ENCODE measurements at regions not wholly inside any gene's neighbourhood (a gene's known extent, or its start where the extent isn't known, plus 50 kb on each side); places are given as distances from the start of the nearest gene placed in this dataset.

DNA sequence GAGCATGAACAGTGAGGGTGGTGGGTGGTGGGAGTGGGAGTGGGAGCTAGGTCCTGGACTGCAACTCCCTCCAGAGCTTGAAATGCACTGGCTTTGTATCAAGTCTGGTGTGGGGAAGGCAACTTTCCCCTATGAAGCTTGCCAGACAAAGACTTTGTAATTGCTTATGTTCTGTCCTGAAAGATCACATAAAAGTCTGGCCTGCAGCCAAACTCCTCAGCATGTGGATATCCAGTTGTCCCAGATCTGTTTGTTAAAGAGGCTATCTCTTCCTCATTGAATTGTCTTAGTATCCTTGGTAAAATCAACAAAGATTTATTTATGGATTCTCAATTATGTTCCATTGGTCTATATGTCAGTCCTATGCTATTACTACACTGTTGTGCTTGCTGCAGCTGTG is 607.9 kb downstream of the GLUD2 start:
- ATAC-seq (ENCODE audit: low read depth) (no peak), DNase-seq (no peak)
- Histone ChIP-seq H3K27me3 (replicated peaks in 1 of 4; ENCODE audit: control extremely low read depth in 1 of 4, control insufficient read depth in 3 of 4, insufficient read depth in 4 of 4, low read length in 3 of 4) (no peaks in the 10 kb centered on the region), H3K4me1 (ENCODE audit: control insufficient read depth in 2 of 2, insufficient read depth in 2 of 2, low read length in 2 of 2) (no peaks in the 10 kb centered on the region), H3K4me2 (replicated peaks; ENCODE audit: low read depth, low read length, poor library complexity, severe bottlenecking) (no peak overlapping the region), H2AFZ (ENCODE audit: insufficient read depth, low read depth, low read length, poor library complexity, severe bottlenecking) (no peak overlapping the region), H4K20me1 (ENCODE audit: control insufficient read depth, insufficient read depth, low read length, poor library complexity, severe bottlenecking) (no peaks in the 10 kb centered on the region), H3K9me3 (ENCODE audit: control extremely low read depth in 1 of 3, control insufficient read depth in 2 of 3, insufficient read depth in 1 of 3, low read length in 2 of 3) (no peaks in the 10 kb centered on the region), H3K9ac (ENCODE audit: low read length) (no peak overlapping the region), H3K27ac (ENCODE audit: low read length in 2 of 2) (no peak overlapping the region), H3K79me2 (ENCODE audit: control insufficient read depth, insufficient read depth, low read length) (no peaks in the 10 kb centered on the region), H3K36me3 (replicated peaks in 1 of 2; ENCODE audit: control extremely low read depth in 1 of 2, control insufficient read depth in 1 of 2, extremely low read depth in 1 of 2, insufficient read depth in 2 of 2, low read length in 1 of 2) (no peaks in the 10 kb centered on the region), H3K4me3 (ENCODE audit: control extremely low read depth in 1 of 5, extremely low read depth in 1 of 5, insufficient read depth in 1 of 5, low read depth in 2 of 5, low read length in 4 of 5) (no peak overlapping the region)
- no peaks in the 10 kb centered on the region for H3K4me1 Mint-ChIP-seq
- H3K27ac Mint-ChIP-seq = no peak overlapping the region
- TF ChIP-seq EZH2 (IDR thresholded peaks at IDR 0.05; ENCODE audit: borderline replicate concordance, insufficient read depth, low read depth, low read length, poor library complexity, severe bottlenecking) = no peak
- TF ChIP-seq, protein P1, sequence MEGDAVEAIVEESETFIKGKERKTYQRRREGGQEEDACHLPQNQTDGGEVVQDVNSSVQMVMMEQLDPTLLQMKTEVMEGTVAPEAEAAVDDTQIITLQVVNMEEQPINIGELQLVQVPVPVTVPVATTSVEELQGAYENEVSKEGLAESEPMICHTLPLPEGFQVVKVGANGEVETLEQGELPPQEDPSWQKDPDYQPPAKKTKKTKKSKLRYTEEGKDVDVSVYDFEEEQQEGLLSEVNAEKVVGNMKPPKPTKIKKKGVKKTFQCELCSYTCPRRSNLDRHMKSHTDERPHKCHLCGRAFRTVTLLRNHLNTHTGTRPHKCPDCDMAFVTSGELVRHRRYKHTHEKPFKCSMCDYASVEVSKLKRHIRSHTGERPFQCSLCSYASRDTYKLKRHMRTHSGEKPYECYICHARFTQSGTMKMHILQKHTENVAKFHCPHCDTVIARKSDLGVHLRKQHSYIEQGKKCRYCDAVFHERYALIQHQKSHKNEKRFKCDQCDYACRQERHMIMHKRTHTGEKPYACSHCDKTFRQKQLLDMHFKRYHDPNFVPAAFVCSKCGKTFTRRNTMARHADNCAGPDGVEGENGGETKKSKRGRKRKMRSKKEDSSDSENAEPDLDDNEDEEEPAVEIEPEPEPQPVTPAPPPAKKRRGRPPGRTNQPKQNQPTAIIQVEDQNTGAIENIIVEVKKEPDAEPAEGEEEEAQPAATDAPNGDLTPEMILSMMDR (IDR thresholded peaks at IDR 0.05) = no peak
- H3K9me3 Mint-ChIP-seq (ENCODE audit: insufficient read depth) = no peaks in the 10 kb centered on the region
- ChIA-PET CTCF (no interaction called here), POLR2A (no interaction called here)
- H3K27me3 Mint-ChIP-seq = no peaks in the 10 kb centered on the region
- intact Hi-C loops (cut with micrococcal nuclease) = no loop called here
- H3K4me3 Mint-ChIP-seq = no peak overlapping the region

DNA sequence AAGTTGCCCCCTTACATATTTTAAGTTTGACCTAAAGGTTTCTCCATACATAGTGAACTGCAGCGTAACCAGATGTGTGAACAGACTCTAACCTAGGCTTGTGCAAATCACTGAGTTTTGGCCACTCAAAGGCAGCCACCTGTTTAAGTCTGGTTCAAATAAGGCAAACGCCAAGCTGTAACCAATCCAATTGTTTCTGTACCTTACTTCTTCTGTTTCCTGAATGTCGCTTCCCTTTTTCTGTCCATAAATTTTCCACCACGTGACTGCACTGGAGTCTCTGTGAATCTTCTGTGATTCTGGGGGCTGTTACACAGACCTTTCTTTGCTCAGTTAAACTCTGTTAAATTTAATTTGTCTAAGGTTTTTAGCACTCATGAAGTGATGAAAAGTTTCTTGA is 618.8 kb downstream of the GLUD2 start:
- TF ChIP-seq, protein P1 (IDR thresholded peaks at IDR 0.05) = no peak
- TF ChIP-seq EZH2 (IDR thresholded peaks at IDR 0.05; ENCODE audit: borderline replicate concordance, insufficient read depth, low read depth, low read length, poor library complexity, severe bottlenecking) = no peak
- Mint-ChIP-seq H3K9me3 (ENCODE audit: insufficient read depth) (no peaks in the 10 kb centered on the region), H3K27me3 (no peaks in the 10 kb centered on the region), H3K4me3 (no peak overlapping the region), H3K27ac (no peak overlapping the region), H3K4me1 (no peaks in the 10 kb centered on the region)
- Histone ChIP-seq H3K9ac (ENCODE audit: low read length) (no peak overlapping the region), H3K4me3 (ENCODE audit: control extremely low read depth in 1 of 5, extremely low read depth in 1 of 5, insufficient read depth in 1 of 5, low read depth in 2 of 5, low read length in 4 of 5) (no peak overlapping the region), H4K20me1 (ENCODE audit: control insufficient read depth, insufficient read depth, low read length, poor library complexity, severe bottlenecking) (no peaks in the 10 kb centered on the region), H3K4me2 (replicated peaks; ENCODE audit: low read depth, low read length, poor library complexity, severe bottlenecking) (no peak overlapping the region), H3K36me3 (replicated peaks in 1 of 2; ENCODE audit: control extremely low read depth in 1 of 2, control insufficient read depth in 1 of 2, extremely low read depth in 1 of 2, insufficient read depth in 2 of 2, low read length in 1 of 2) (no peaks in the 10 kb centered on the region), H3K27ac (ENCODE audit: low read length in 2 of 2) (no peak overlapping the region), H3K4me1 (ENCODE audit: control insufficient read depth in 2 of 2, insufficient read depth in 2 of 2, low read length in 2 of 2) (no peaks in the 10 kb centered on the region), H3K27me3 (replicated peaks in 1 of 4; ENCODE audit: control extremely low read depth in 1 of 4, control insufficient read depth in 3 of 4, insufficient read depth in 4 of 4, low read length in 3 of 4) (no peaks in the 10 kb centered on the region), H2AFZ (ENCODE audit: insufficient read depth, low read depth, low read length, poor library complexity, severe bottlenecking) (no peak overlapping the region), H3K79me2 (ENCODE audit: control insufficient read depth, insufficient read depth, low read length) (no peaks in the 10 kb centered on the region), H3K9me3 (ENCODE audit: control extremely low read depth in 1 of 3, control insufficient read depth in 2 of 3, insufficient read depth in 1 of 3, low read length in 2 of 3) (no peaks in the 10 kb centered on the region)
- intact Hi-C loops (cut with micrococcal nuclease) = no loop called here
- ATAC-seq (ENCODE audit: low read depth) = no peak
- 20% methylated on average over 1 of the region's 4 CpGs for WGBS (ENCODE audit: insufficient coverage)
- POLR2A ChIA-PET = no interaction called here
- no peak for DNase-seq
- CTCF ChIA-PET = no interaction called here

Measured in B cell (primary cell).